Heart right ventricle (tissue), 16 donors: ENCODE measurements at regions not wholly inside any gene's neighbourhood (a gene's known extent, or its start where the extent isn't known, plus 50 kb on each side); places are given as distances from the start of the nearest gene placed in this dataset.

ENCODE experiments used
- ATAC-seq, 8 donors: fragments of 200-7000 bp; cut with Tn5 transposase; one replicate each; pipeline ENCODE4 v1.9.1; 2020; ENCODE audit warnings: mild to moderate bottlenecking in 8 of 8, moderate library complexity in 8 of 8, moderate number of reproducible peaks in 1 of 8
- DNase-seq, 2 donors: peaks; one replicate each; pipeline ENCODE4 v3.0.0-alpha.2; 2020
- H3K27ac ChIP-seq, 10 donors: fragments of 200-600 bp; sonication (generic) in 2 of 10; one replicate each; pipeline versions ENCODE4 v1.5.0 to v1.8.0; 2020 to 2022; ENCODE audit warnings: mild to moderate bottlenecking in 3 of 10
- H3K27me3 ChIP-seq, 7 donors: fragments of 200-600 bp; one replicate each; pipeline ENCODE4 v1.8.0; 2021 to 2022; ENCODE audit warnings: mild to moderate bottlenecking in 2 of 7
- H3K36me3 ChIP-seq, 9 donors: fragments of 200-600 bp; sonication (generic) in 1 of 9; one replicate each; pipeline versions ENCODE4 v1.5.0 to v1.8.0; 2020 to 2022; ENCODE audit warnings: mild to moderate bottlenecking in 2 of 9
- H3K4me1 ChIP-seq, 9 donors: fragments of 200-600 bp; sonication (generic) in 1 of 9; one replicate each; pipeline versions ENCODE4 v1.5.0 to v1.8.0; 2020 to 2022; ENCODE audit warnings: mild to moderate bottlenecking in 4 of 9
- H3K4me3 ChIP-seq, 10 donors: fragments of 200-600 bp; sonication (generic) in 2 of 10; one replicate each; pipeline versions ENCODE4 v1.5.0 to v1.8.0; 2020 to 2022; ENCODE audit warnings: mild to moderate bottlenecking in 7 of 10, moderate library complexity in 2 of 10
- H3K9me3 ChIP-seq, 11 donors: fragments of 200-600 bp in 10 of 11; sonication (generic) in 2 of 11; one replicate each; pipeline versions ENCODE4 v1.5.0 to v1.8.0; 2013 to 2022; ENCODE audit warnings: mild to moderate bottlenecking in 2 of 11, control low read depth in 1 of 11, moderate library complexity in 1 of 11
- CTCF ChIP-seq, 9 donors: fragments of 200-600 bp; sonication (generic) in 2 of 9; IDR thresholded peaks; one replicate each; pipeline versions ENCODE4 v1.5.0 to v1.8.0; 2021 to 2022; ENCODE audit warnings: antibody characterized with exemption in 9 of 9, mild to moderate bottlenecking in 5 of 9, moderate library complexity in 1 of 9
- WGBS, 2 donors: extraction: QIAGEN DNeasy Blood & Tissue Kit; methylation state at CpG; one replicate each; pipeline ENCODE4 v1.1.7; 2013; ENCODE audit warnings: inconsistent platforms in 1 of 2; 5-methylcytosine and 5-hydroxymethylcytosine counted together
- intact Hi-C, 10 donors: fragments of 100-400 bp; cut with DNase I; formaldehyde crosslinking; loops; one replicate each; pipeline versions ENCODE4 v1.11.1 to v1.14.2; 2022
- donor health status: Arrhythmogenic right ventricular cardiomyopathy.
- donor health status: ischemic (EF 13 %, LVEDD 7.1; RV severe dilation, severe dysfunction).
- donor health status: healthy with polysubstance abuse.
- donor health status: DM: no; HTN: yes; CAD: no.
- donor health status: DM: no; HTN: no; CAD: no.
- donor health status: ischemic (EF 25% LVEDD 6.9; RV normal size, moderate dysfunction).
- donor health status: ischemic (EF 25% LVEDD 5.7; RV mildly dilated, moderate dysfunction).
- donor health status: healthy.
- donor health status: DM: yes; HTN: yes; CAD: no.
- donor health status: Ischemic cardiomyopathy.
- donor health status: ischemic (EF 35%, LVEDD 5.7; RV mildly dilated, moderate dysfunction).
- donor health status: nonischemic (EF 11% LVEDD 7.7; RV severe dilation, severe dysfunction).
- donor health status: DM: yes; HTN: yes; CAD: no.
- donor health status: PGD.
- donor health status: ischemic (EF 29% LVEDD 5.4; RV normal size, mild dysfunction).
- donor health status: nonischemic (EF 23%, LVEDD 6.1; RV moderate dilation, normal function).

DNA sequence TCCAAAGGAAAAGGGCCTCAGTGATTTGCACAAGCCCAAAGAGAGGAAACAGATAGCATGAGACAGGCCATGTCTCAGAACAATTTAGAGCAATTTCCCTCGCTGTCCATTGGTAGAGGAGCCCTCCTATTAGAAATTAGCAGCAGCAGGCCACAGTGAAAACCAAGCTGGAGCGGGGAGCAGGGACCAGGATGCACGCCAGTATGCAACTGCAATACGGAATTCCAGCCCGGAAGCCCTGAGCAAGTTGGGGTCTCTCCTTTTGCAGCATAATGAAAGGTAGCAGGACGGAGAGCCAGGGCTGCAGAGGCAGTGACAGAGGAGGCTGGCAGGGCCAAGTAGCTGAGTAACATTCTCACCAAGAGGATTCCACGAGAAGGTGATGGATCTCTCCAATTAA is 84.9 kb upstream of the CLMN start:
- intact Hi-C loops: no loop called here
- Histone ChIP-seq H3K4me3 (no peak overlapping the region), H3K4me1 (peaks cover 6 to 25% (median 12%) of the 10 kb centered on the region in 9 donors), H3K36me3 (no peaks in the 10 kb centered on the region), H3K27ac (no peak overlapping the region), H3K9me3 (no peaks in the 10 kb centered on the region), H3K27me3 (no peaks in the 10 kb centered on the region)
- 77 to 79% methylated on average over 7 of the region's 7 CpGs for WGBS, 2 donors
- no peak for ATAC-seq
- no peak for TF ChIP-seq CTCF (IDR thresholded peaks at IDR 0.05)
- DNase-seq: no peak

- H3K4me3 ChIP-seq: no peak overlapping the region
- no peak for DNase-seq
- WGBS, 2 donors: 64 to 77% methylated on average over 5 of the region's 5 CpGs
Measured at GRCh38 chr14:95402578-95402977, 82.9 kb upstream of the CLMN start.

DNA sequence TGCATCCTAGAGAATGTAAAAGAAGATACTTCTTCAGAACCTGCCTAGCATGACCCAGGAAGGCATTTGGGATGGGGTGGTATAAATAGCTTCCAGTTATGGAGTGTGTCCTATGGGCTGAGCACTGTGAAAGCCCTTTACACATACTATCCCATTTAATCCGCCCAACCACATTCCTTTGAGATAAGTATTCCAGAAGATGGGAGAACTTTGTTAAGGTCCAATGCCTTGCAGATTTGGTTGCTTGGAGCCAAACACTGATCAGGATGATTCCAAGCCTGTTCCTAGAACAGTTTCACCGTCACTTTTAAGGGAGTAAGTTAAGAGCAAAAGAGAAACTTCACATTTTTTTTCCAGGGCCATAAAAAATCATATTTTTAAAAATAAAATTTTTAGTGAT is 82.5 kb upstream of the CLMN start:
- Histone ChIP-seq H3K27me3 (no peaks in the 10 kb centered on the region), H3K9me3 (no peaks in the 10 kb centered on the region), H3K27ac (peak overlapping the region in 3 of 10 donors; percentile 0 to 31 (median 2)), H3K36me3 (no peaks in the 10 kb centered on the region), H3K4me3 (no peak overlapping the region), H3K4me1 (peaks cover 0 to 6% (median 0%) of the 10 kb centered on the region in 9 donors)
- no peak for TF ChIP-seq CTCF (IDR thresholded peaks at IDR 0.05)
- intact Hi-C loops: no loop called here
- no peak for DNase-seq
- whole genome bisulfite sequencing, 2 donors: 59 to 61% methylated on average over 2 of the region's 2 CpGs
- peak in 3 of 8 donors; percentile 29 to 61 (median 35) for ATAC-seq

More at GRCh38 chr14:95402578-95402977, 82.9 kb upstream of the CLMN start:
- H3K9me3 ChIP-seq: no peaks in the 10 kb centered on the region
- no peaks in the 10 kb centered on the region for H3K36me3 ChIP-seq
- no peaks in the 10 kb centered on the region for H3K27me3 ChIP-seq
- ATAC-seq: peak in 2 of 8 donors; percentile 45 to 73
- H3K4me1 ChIP-seq: peaks cover 0 to 6% (median 0%) of the 10 kb centered on the region in 9 donors
- intact Hi-C loops: no loop called here
- peak overlapping the region in 6 of 10 donors; percentile 0 to 41 (median 19) for H3K27ac ChIP-seq
- TF ChIP-seq CTCF (IDR thresholded peaks at IDR 0.05): no peak

DNA sequence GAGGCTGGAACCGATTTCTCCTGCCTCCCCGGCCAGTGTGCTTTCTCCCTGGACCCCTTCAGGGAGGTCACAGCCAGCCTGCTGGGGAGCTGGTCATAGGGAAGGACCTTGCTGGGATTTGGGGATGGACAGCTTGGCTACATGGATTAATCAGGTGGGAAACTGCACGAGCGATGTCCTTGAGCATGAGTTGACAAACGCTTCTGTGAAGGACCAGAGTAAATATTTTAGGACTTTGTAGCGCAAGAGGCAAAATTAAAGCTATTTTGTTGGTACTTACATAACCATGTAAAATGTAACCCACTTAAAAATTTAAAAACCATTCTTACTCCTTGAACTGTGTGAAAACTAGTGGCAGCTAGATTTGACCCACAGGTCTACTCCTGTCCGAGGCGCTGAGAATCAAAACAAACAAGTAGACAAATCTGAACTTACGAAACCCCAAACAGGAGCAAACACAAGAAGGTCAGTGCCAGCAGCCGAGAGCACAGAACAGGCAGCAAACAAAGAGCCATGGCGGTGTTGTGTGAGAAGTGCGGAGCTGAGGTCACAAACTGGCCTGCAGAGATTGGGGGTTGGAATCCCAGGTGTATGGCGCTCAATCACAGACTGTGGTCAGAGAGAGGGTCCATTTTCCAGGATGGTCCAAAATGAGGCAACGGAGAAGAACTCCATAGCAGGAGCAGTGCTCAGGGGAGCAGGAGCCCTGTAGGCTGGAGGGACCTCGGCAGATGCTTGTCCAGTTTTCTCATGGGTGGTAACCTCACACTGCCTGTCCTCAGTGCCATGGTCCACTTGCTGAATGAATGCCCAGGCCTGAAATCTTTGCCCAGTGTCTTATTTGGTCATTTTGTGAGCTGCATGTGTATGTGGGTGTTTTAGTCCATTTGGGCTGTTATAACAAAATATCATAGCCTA is 79.2 kb upstream of the CLMN start:
- Histone ChIP-seq H3K36me3 (no peaks in the 10 kb centered on the region), H3K4me3 (no peak overlapping the region), H3K9me3 (no peaks in the 10 kb centered on the region), H3K4me1 (peaks cover 0 to 6% (median 0%) of the 10 kb centered on the region in 9 donors), H3K27ac (no peak overlapping the region), H3K27me3 (no peaks in the 10 kb centered on the region)
- DNase-seq (no peak), ATAC-seq (no peak)
- 94 to 95% methylated on average over 15 of the region's 15 CpGs for WGBS, 2 donors
- TF ChIP-seq CTCF (IDR thresholded peaks at IDR 0.05): no peak
- intact Hi-C loops: loop anchor here in 1 of 10 donors (10.0 kb wide), 1 partner anchor 214 kb away; no protein-coding TSS in a partner anchor
